Fibroblast of lung (primary cell): ENCODE measurements at regions not wholly inside any gene's neighbourhood (a gene's known extent, or its start where the extent isn't known, plus 50 kb on each side); places are given as distances from the start of the nearest gene placed in this dataset.

Experiments used
- DNase-seq, 2 donors: peaks; one replicate each; pipeline versions ENCODE4 v3.0.0 to v3.0.0-alpha.2; 2010; ENCODE audit warnings: low read depth in 2 of 2
- H2AFZ ChIP-seq: 2 replicates; pipeline ENCODE4 v1.5.1; 2012; ENCODE audit warnings: low read length, control low read depth, inconsistent platforms
- H3K27ac ChIP-seq: 2 replicates; pipeline ENCODE4 v1.5.1; 2011; ENCODE audit warnings: low read length, control low read depth; ENCODE audit not compliant: insufficient read depth
- H3K27me3 ChIP-seq: 2 replicates; pipeline ENCODE4 v1.5.1; 2011; ENCODE audit warnings: mild to moderate bottlenecking, low read length; ENCODE audit not compliant: control insufficient read depth, insufficient read depth
- H3K36me3 ChIP-seq: 2 replicates; pipeline ENCODE4 v1.5.1; 2011; ENCODE audit warnings: low read length; ENCODE audit not compliant: control insufficient read depth, insufficient read depth
- H3K4me1 ChIP-seq: 2 replicates; pipeline ENCODE4 v1.5.1; 2011; ENCODE audit warnings: low read length; ENCODE audit not compliant: control insufficient read depth, insufficient read depth; ENCODE audit errors: extremely low read depth
- H3K4me2 ChIP-seq: 2 replicates; pipeline ENCODE4 v1.5.1; 2011; ENCODE audit warnings: low read length, control low read depth; ENCODE audit not compliant: insufficient read depth; ENCODE audit errors: extremely low read depth
- H3K4me3 ChIP-seq, 4 experiments: fragments of 200-600 bp in 1 of 4; sonication (generic) in 1 of 4; replicated peaks in 1 of 4; 2 replicates each; pipeline ENCODE4 v1.5.1; 2011 to 2016; ENCODE audit warnings: low read length in 4 of 4, low read depth in 3 of 4, mild to moderate bottlenecking in 3 of 4, control low read depth in 2 of 4, inconsistent platforms in 1 of 4, mixed read lengths in 1 of 4; ENCODE audit not compliant: insufficient read depth in 1 of 4; ENCODE audit errors: control extremely low read depth in 1 of 4
- H3K79me2 ChIP-seq: 2 replicates; pipeline ENCODE4 v1.5.1; 2012; ENCODE audit warnings: mild to moderate bottlenecking, low read length, inconsistent platforms; ENCODE audit not compliant: control insufficient read depth, insufficient read depth
- H3K9ac ChIP-seq: 2 replicates; pipeline ENCODE4 v1.5.1; 2011; ENCODE audit warnings: mild to moderate bottlenecking, low read length, control low read depth; ENCODE audit not compliant: insufficient read depth
- H3K9me3 ChIP-seq: 2 replicates; pipeline ENCODE4 v1.5.1; 2012; ENCODE audit warnings: low read depth, low read length; ENCODE audit not compliant: control insufficient read depth, insufficient read depth
- H4K20me1 ChIP-seq: 2 replicates; pipeline ENCODE4 v1.5.1; 2011; ENCODE audit warnings: low read length; ENCODE audit not compliant: control insufficient read depth, insufficient read depth; ENCODE audit errors: extremely low read depth
- CTCF ChIP-seq, 2 donors: IDR thresholded peaks in 1 of 2; conservative IDR thresholded peaks in 1 of 2; 1 replicate in 1 of 2; 2 replicates in 1 of 2; pipeline ENCODE4 v1.5.1; 2011 to 2012; ENCODE audit warnings: low read length in 2 of 2, control low read depth in 1 of 2, inconsistent platforms in 1 of 2, low read depth in 1 of 2, mild to moderate bottlenecking in 1 of 2
- EZH2 ChIP-seq: IDR thresholded peaks from 2 replicates; pipeline ENCODE4 v1.5.1; 2012; ENCODE audit warnings: low read length, control low read depth, mild to moderate bottlenecking; ENCODE audit errors: missing control alignments

- Histone ChIP-seq H3K9me3 (no peaks in the 10 kb centered on the region), H4K20me1 (no peaks in the 10 kb centered on the region), H3K27ac (no peak overlapping the region), H3K79me2 (no peaks in the 10 kb centered on the region), H3K4me1 (no peaks in the 10 kb centered on the region), H3K9ac (no peak overlapping the region), H3K4me3 (no peak overlapping the region), H3K36me3 (no peaks in the 10 kb centered on the region), H2AFZ (no peak overlapping the region), H3K27me3 (no peaks in the 10 kb centered on the region), H3K4me2 (no peak overlapping the region)
- DNase-seq = peak; percentile 10 to 18
- TF ChIP-seq EZH2 = no peak
- TF ChIP-seq CTCF (conservative IDR thresholded peaks at IDR 0.05 in 1 of 2, IDR thresholded peaks at IDR 0.05 in 1 of 2; ENCODE audit: low read depth in 1 of 2, low read length in 2 of 2) = peak; percentile 45 to 63
These were observed 626.7 kb upstream of the BOD1L1 start for GRCh38 chr4:14254252-14254651.

- Histone ChIP-seq H3K9me3 (no peaks in the 10 kb centered on the region), H3K27me3 (no peaks in the 10 kb centered on the region), H3K27ac (no peak overlapping the region), H3K4me1 (no peaks in the 10 kb centered on the region), H3K36me3 (no peaks in the 10 kb centered on the region), H3K4me3 (no peak overlapping the region), H3K9ac (no peak overlapping the region), H3K4me2 (no peak overlapping the region), H4K20me1 (no peaks in the 10 kb centered on the region), H2AFZ (no peak overlapping the region), H3K79me2 (no peaks in the 10 kb centered on the region)
- TF ChIP-seq CTCF (conservative IDR thresholded peaks at IDR 0.05 in 1 of 2, IDR thresholded peaks at IDR 0.05 in 1 of 2; ENCODE audit: low read depth in 1 of 2, low read length in 2 of 2) (no peak), EZH2 (no peak)
- DNase-seq = no peak
These were observed 627.4 kb upstream of the BOD1L1 start for GRCh38 chr4:14254926-14255325.

GRCh38 chr4:14257903-14258302 is 630.4 kb upstream of the BOD1L1 start:
- no peak overlapping the region for H3K9ac ChIP-seq
- H2AFZ ChIP-seq = no peak overlapping the region
- no peak for TF ChIP-seq EZH2
- TF ChIP-seq CTCF (conservative IDR thresholded peaks at IDR 0.05 in 1 of 2, IDR thresholded peaks at IDR 0.05 in 1 of 2; ENCODE audit: low read depth in 1 of 2, low read length in 2 of 2) = no peak

More at GRCh38 chr4:14257903-14258302, 630.4 kb upstream of the BOD1L1 start:
- H4K20me1 ChIP-seq = no peaks in the 10 kb centered on the region
- H3K27me3 ChIP-seq = no peaks in the 10 kb centered on the region
- H3K4me1 ChIP-seq = no peaks in the 10 kb centered on the region
- H3K4me2 ChIP-seq = no peak overlapping the region
- no peaks in the 10 kb centered on the region for H3K9me3 ChIP-seq
- H3K79me2 ChIP-seq = no peaks in the 10 kb centered on the region
- no peak for DNase-seq
- H3K27ac ChIP-seq = no peak overlapping the region
- H3K36me3 ChIP-seq = no peaks in the 10 kb centered on the region
- H3K4me3 ChIP-seq = no peak overlapping the region
